EL (cell line): ENCODE measurements at regions not wholly inside any gene's neighbourhood (a gene's known extent, or its start where the extent isn't known, plus 50 kb on each side); places are given as distances from the start of the nearest gene placed in this dataset.

Experiments used
- DNase-seq: peaks from one replicate; pipeline ENCODE4 v3.0.0-alpha.2; 2016

GRCh38 chr14:104359301-104359968, 220.1 kb upstream of the C14orf180 start:
- DNase-seq: no peak

DNA sequence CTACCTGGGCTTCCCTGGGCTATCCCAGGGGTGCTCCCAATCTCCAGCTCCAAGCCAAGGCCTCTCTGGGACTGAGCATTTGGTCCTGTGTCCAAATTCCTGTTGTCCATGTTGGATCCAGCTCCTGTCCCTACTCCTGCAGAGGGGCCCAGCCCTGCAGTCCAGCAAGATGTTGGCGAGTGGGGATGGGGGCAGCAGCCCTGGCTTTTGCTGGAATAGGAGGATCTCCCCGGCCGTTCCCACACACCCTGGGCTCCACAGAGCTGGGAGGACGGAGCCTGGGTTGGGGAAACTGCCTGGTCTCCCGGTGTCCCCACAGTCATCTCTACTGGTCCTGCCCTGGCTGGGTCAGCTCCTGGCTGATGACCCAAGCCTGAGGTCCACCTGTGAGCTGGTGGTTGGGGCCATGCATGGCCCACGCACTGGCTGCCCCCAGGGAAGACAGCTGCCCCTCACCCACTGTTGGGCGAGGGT, 219.6 kb upstream of the C14orf180 start:
- no peak for DNase-seq

DNA sequence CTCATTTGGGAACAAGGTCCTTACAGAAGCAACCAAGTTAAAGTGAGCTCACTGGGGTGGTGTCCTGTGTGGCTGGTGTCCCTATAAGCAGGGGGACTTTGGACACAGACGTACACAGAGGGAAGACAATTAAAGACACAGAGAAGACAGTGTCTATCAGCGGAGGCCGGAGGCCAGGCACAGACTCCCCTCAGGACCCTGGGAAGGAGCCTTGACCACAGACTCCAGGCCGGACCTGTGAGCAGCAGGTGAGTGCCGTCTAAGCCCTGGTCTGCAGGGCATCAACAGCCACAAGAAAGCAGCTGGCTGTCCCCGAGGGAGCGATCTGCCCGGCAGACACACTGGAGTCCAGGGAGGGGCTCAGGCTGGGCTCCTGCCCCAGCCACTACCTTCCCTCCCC, 219.1 kb upstream of the C14orf180 start:
- no peak for DNase-seq

DNA sequence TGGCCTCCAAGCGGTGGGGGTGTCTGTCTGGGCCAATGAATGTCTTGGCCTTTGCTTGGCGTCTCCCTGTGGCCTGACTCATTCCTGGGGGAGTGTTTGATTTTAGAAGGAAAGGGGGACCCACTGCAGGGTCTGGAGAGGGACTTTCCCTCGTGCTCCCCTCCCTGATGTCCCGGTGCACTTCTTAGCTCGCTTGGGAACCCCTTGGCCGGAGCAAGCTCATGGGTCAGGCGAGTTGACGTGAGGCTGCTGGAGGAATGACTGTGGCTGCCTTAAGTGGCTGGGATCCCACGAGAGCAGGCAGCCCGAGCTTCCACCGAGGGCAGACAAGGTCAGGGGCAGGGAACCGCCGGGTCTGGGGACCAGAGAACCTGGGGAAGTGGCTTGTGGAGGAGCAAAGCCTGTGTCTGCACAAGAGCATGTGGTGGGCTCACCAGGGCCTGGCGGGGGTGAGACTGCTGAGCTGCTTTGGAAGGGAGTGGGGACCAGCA, 218.4 kb upstream of the C14orf180 start:
- DNase-seq: no peak

GRCh38 chr14:104361921-104362681, 217.5 kb upstream of the C14orf180 start:
- DNase-seq: no peak

- no peak for DNase-seq
Measured at GRCh38 chr14:104362761-104363605, 216.6 kb upstream of the C14orf180 start.

DNA sequence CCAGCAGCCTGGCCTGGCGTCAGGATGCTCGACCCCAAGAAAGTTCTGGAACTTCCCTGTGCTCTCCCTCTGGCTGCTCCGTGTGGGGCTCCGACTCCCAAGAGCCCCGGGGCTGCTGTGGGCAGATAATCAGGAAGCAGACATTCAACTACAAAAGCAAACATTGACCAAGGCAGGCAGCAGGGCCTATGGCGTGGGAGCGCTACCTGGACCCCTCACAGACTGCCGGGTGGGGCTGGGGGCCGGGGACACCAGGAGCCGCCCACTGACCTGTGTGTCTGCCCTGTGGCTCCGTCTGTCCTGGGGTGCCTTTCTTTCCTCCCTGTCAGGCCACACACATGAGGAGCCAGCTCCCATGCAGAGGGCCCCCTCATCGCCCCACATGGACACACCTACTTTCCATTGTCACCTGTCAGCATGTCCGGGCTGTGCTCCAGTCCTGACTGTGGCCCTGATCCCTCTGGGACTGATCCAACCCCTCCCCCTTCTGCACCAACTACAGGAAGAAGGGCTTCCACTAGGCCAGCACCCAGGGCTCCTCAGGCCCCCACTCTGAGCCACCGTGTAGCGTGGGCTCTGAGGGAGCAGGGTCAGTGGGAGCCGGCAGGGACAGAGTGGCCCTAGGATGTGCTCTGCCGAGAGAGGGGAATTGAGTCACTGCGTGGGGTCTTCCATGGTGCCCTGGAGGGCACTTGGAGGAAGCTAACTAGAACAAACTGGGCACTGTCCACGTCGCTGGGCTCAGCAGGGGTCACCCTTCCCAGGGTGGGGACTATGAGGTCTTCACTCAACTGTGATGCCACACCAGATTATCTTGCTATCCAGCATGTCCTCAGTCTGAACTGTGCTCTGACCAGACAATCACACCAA, 215.4 kb upstream of the C14orf180 start:
- no peak for DNase-seq

- DNase-seq: no peak
Measured at GRCh38 chr14:104364830-104365229, 214.7 kb upstream of the C14orf180 start.

- no peak for DNase-seq
Measured at GRCh38 chr14:104366931-104367865, 212.4 kb upstream of the C14orf180 start.

DNA sequence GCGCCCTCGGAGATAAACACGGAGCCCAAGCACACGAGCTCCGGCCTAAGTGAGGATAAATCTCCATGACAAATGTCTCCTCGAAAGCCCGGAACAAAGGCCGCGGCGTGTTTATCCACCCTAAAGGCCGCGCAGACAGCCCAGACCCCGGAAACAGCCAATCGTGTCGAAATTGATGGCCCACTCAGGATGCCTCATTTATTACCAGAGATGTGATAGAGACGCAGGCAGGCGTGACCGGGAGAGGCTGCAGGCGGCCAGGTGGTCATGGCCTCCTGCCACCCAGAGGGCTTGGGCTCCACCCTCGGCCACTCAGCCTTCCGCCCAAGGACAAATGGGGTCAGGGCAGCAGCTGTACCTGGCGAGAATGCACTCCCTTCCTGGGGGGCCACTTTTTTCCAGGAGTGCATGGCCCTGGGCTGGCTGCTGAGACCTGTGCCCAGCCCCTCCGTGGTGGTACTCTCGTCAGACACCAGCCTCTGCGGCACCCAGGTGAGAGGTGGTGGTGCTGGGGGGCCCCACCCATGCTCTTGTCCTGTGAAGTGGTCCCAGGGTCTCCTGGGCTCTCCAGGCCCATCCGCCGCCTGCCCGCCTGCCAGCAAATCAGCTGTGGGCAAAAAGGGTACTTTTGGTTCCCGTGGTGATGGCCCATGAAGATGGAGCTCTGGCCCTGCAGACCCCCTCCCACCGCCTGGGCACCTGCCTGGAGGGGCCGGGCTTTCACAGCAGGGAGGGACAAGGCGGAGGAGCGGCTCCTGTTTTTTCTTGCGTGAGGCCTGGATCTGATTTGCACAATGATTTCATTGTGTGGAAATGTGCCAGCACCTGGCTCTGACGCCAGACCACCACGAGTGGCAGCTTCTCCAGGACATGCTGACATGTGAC, 211.5 kb upstream of the C14orf180 start:
- no peak for DNase-seq

- DNase-seq: no peak
Measured at GRCh38 chr14:104368751-104369100, 210.8 kb upstream of the C14orf180 start.

DNA sequence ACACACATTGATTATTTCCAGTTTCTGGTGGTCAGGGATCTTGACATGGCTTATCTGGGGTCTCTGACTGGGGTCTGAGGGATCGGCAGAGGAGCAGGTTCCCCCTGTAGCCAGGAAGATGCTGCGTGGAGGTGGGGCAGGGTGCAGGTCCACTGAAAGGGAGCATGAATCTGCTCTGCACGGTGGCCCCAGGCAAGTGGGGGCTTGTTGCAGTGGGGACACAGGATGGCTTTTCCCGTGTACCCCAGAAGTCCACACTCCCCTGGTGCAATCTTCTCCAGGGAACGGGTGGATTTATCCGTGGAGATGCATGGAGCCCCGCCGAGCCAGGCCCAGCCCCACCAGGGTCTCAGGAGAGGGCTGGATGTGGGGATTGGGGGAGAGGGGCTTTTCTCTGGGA, 210.4 kb upstream of the C14orf180 start:
- DNase-seq: no peak

GRCh38 chr14:104370256-104370870, 209.2 kb upstream of the C14orf180 start:
- no peak for DNase-seq

DNA sequence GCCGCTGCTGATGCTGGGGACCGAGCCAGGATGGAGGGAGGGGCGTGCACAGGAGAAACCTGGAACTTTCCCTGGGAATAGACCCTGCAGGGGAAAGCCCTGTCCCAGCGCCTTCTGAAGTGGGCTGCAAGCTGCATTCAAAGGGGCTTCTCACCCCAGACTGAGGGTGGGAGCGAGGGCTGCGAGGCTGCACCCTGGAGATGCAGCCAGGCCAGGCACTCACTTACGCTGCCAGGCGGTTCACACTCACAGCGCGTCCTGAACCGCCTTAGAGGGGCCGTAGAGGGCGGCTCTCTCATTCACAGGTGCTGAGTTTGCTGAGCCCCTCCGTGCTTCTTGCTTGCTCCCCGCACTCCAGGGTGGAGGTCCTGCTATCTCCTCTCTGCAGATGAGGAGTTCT, 208.5 kb upstream of the C14orf180 start:
- DNase-seq: no peak

DNA sequence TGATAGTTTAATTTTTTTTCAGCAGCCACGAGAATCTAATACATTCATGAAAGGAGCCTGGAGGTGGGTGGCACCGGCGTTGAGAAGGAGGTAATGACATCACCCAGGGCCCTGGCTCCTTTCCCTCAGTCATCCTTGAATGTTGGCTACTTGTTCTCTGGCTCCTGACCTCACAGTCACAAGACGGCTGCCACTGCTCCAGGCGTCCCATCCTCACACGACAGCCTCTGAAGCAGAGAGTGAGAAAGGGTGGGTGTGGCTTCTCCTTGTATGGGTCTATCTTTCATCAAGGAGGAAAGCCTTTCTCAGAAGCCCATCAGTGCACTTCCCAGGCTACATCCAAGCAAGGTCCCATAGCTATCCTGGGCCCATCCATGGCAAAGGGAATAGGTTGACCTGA, 207.6 kb upstream of the C14orf180 start:
- DNase-seq: no peak

- no peak for DNase-seq
Measured at GRCh38 chr14:104372390-104373054, 207.0 kb upstream of the C14orf180 start.

- DNase-seq: no peak
Measured at GRCh38 chr14:104373055-104373854, 206.3 kb upstream of the C14orf180 start.
